Mesenchymal stem cell (in vitro differentiated cells and primary cell): ENCODE measurements at regions not wholly inside any gene's neighbourhood (a gene's known extent, or its start where the extent isn't known, plus 50 kb on each side); places are given as distances from the start of the nearest gene placed in this dataset.
A peak's percentile ranks its signal among the peaks of the same experiment; 100 is the strongest.

Experiments
- DNase-seq: peaks from one replicate; pipeline ENCODE4 v3.0.0-alpha.2; 2013
- H2AFZ ChIP-seq: one replicate; pipeline ENCODE4 v1.6.1; 2013; ENCODE audit warnings: low read depth, mild to moderate bottlenecking, control low read depth, inconsistent platforms, low read length, moderate library complexity
- H2AK5ac ChIP-seq: 2 replicates; pipeline ENCODE4 v1.6.1; 2013; ENCODE audit warnings: low read length, moderate library complexity, mild to moderate bottlenecking, inconsistent platforms; ENCODE audit not compliant: severe bottlenecking
- H2BK120ac ChIP-seq: one replicate; pipeline ENCODE4 v1.6.1; 2013; ENCODE audit warnings: low read depth, mild to moderate bottlenecking, inconsistent platforms, low read length, moderate library complexity
- H2BK12ac ChIP-seq, 2 experiments: one replicate each; pipeline ENCODE4 v1.6.1; 2013; ENCODE audit warnings: inconsistent platforms in 2 of 2, low read length in 2 of 2, mild to moderate bottlenecking in 2 of 2, moderate library complexity in 2 of 2, control low read depth in 1 of 2
- H2BK15ac ChIP-seq: one replicate; pipeline ENCODE4 v1.6.1; 2013; ENCODE audit warnings: mild to moderate bottlenecking, low read depth, inconsistent platforms; ENCODE audit not compliant: poor library complexity, severe bottlenecking
- H2BK5ac ChIP-seq: 2 replicates; pipeline ENCODE4 v1.6.1; 2013; ENCODE audit warnings: low read depth, mild to moderate bottlenecking, low read length, control low read depth, inconsistent platforms; ENCODE audit not compliant: poor library complexity, severe bottlenecking
- H3K14ac ChIP-seq, 2 experiments: one replicate each; pipeline ENCODE4 v1.6.1; 2013; ENCODE audit warnings: inconsistent platforms in 2 of 2, low read length in 2 of 2, control low read depth in 1 of 2, mild to moderate bottlenecking in 1 of 2, moderate library complexity in 1 of 2
- H3K18ac ChIP-seq, 2 experiments: one replicate each; pipeline ENCODE4 v1.6.1; 2013; ENCODE audit warnings: inconsistent platforms in 2 of 2, low read length in 2 of 2, control low read depth in 1 of 2, low read depth in 1 of 2, mild to moderate bottlenecking in 1 of 2
- H3K23ac ChIP-seq, 2 experiments: one replicate each; pipeline ENCODE4 v1.6.1; 2013; ENCODE audit warnings: inconsistent platforms in 2 of 2, low read length in 2 of 2, mild to moderate bottlenecking in 2 of 2, moderate library complexity in 2 of 2, control low read depth in 1 of 2
- H3K27ac ChIP-seq: 2 replicates; pipeline ENCODE4 v1.5.1; 2013; ENCODE audit warnings: mild to moderate bottlenecking, moderate library complexity, low read length, control low read depth, inconsistent platforms; ENCODE audit not compliant: poor library complexity, severe bottlenecking
- H3K27me3 ChIP-seq, 2 experiments: 2 replicates each; pipeline versions ENCODE4 v1.6.1 to v1.7.0; 2013; ENCODE audit warnings: low read length in 2 of 2, mild to moderate bottlenecking in 2 of 2, moderate library complexity in 2 of 2, control low read depth in 1 of 2, inconsistent platforms in 1 of 2; ENCODE audit not compliant: control insufficient read depth in 1 of 2, insufficient read depth in 1 of 2
- H3K36me3 ChIP-seq, 2 experiments: 2 replicates each; pipeline versions ENCODE4 v1.6.1 to v1.7.0; 2013; ENCODE audit warnings: low read length in 2 of 2, control low read depth in 1 of 2, inconsistent platforms in 1 of 2, low read depth in 1 of 2, mild to moderate bottlenecking in 1 of 2; ENCODE audit not compliant: insufficient read depth in 2 of 2, control insufficient read depth in 1 of 2
- H3K4ac ChIP-seq, 2 experiments: one replicate each; pipeline ENCODE4 v1.6.1; 2013; ENCODE audit warnings: inconsistent platforms in 2 of 2, low read length in 2 of 2, mild to moderate bottlenecking in 2 of 2, moderate library complexity in 2 of 2, control low read depth in 1 of 2, low read depth in 1 of 2
- H3K4me1 ChIP-seq: 2 replicates; pipeline ENCODE4 v1.6.1; 2013; ENCODE audit warnings: low read depth, low read length, control low read depth; ENCODE audit not compliant: control insufficient read depth, insufficient read depth
- H3K4me2 ChIP-seq: 2 replicates; pipeline ENCODE4 v1.6.1; 2013; ENCODE audit warnings: low read length, mild to moderate bottlenecking, inconsistent platforms; ENCODE audit not compliant: poor library complexity, severe bottlenecking
- H3K4me3 ChIP-seq, 2 experiments: 2 replicates each; pipeline versions ENCODE4 v1.5.1 to v1.7.0; 2013; ENCODE audit warnings: low read length in 2 of 2, mild to moderate bottlenecking in 2 of 2, control low read depth in 1 of 2, low read depth in 1 of 2; ENCODE audit not compliant: insufficient read depth in 1 of 2
- H3K79me1 ChIP-seq: replicated peaks from 2 replicates; pipeline ENCODE4 v1.6.1; 2013; ENCODE audit warnings: mild to moderate bottlenecking, control low read depth, low read length, inconsistent platforms; ENCODE audit not compliant: poor library complexity, severe bottlenecking
- H3K9ac ChIP-seq: 2 replicates; pipeline ENCODE4 v1.7.0; 2013; ENCODE audit warnings: mild to moderate bottlenecking, low read length, moderate library complexity
- H3K9me3 ChIP-seq: 2 replicates; pipeline ENCODE4 v1.7.0; 2013; ENCODE audit warnings: mild to moderate bottlenecking, low read length; ENCODE audit not compliant: control insufficient read depth
- H4K8ac ChIP-seq: one replicate; pipeline ENCODE4 v1.6.1; 2013; ENCODE audit warnings: inconsistent platforms, mild to moderate bottlenecking, low read length, moderate library complexity
- H4K91ac ChIP-seq: one replicate; pipeline ENCODE4 v1.6.1; 2013; ENCODE audit warnings: mild to moderate bottlenecking, low read length, inconsistent platforms
- WGBS: methylation state at CpG from one replicate; pipeline ENCODE4 v1.1.7; 2013; ENCODE audit warnings: mixed read lengths; 5-methylcytosine and 5-hydroxymethylcytosine counted together

- Histone ChIP-seq H3K4me1 (peaks cover 13% of the 10 kb centered on the region), H3K14ac (no peak overlapping the region), H3K36me3 (no peaks in the 10 kb centered on the region), H3K18ac (peak overlapping the region; percentile 33 to 62), H2BK15ac (no peak overlapping the region), H3K4ac (no peak overlapping the region), H3K9me3 (no peaks in the 10 kb centered on the region), H3K23ac (no peak overlapping the region), H2AK5ac (no peak overlapping the region), H4K8ac (no peak overlapping the region), H2AFZ (no peak overlapping the region), H3K79me1 (no peaks in the 10 kb centered on the region), H4K91ac (no peak overlapping the region), H2BK12ac (no peak overlapping the region), H3K4me2 (no peak overlapping the region), H3K27me3 (peaks cover 0 to 4% of the 10 kb centered on the region in 2 experiments), H2BK5ac (no peak overlapping the region), H3K27ac (no peak overlapping the region), H3K4me3 (no peak overlapping the region), H3K9ac (no peak overlapping the region), H2BK120ac (no peak overlapping the region)
- 85% methylated on average over 8 of the region's 8 CpGs for WGBS
- DNase-seq, result no peak
Observed at GRCh38 chrX:9336456-9336855, 128.4 kb upstream of the TBL1X start.

DNA sequence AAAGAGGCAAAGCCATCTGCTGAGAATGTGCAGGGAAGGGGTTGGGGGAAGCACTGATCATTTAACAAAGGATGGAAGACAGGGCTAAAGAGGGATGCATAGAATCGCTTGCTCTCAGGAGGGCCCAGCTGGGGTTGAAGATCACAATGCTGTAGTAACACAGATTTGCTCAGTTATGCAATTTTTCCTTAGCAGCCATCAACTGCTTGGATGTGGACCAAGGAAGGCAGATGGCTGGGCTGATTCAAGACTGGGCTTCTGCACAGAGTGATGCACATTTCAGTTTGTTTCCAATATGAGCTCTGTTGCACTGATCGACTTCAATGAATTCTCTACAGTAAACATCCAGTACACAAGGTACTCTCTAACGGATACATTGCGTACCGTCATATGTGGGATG, 127.8 kb upstream of the TBL1X start:
- no peak overlapping the region for H3K4me2 ChIP-seq
- no peak overlapping the region for H2BK15ac ChIP-seq
- H3K4me1 ChIP-seq, result peaks cover 13% of the 10 kb centered on the region
- H4K8ac ChIP-seq, result no peak overlapping the region
- H3K14ac ChIP-seq, result no peak overlapping the region
- H4K91ac ChIP-seq, result no peak overlapping the region
- H3K23ac ChIP-seq, result no peak overlapping the region
- peaks cover 0 to 4% of the 10 kb centered on the region in 2 experiments for H3K27me3 ChIP-seq
- no peak overlapping the region for H2BK120ac ChIP-seq
- H3K79me1 ChIP-seq, result no peaks in the 10 kb centered on the region
- WGBS, result 87% methylated on average over 3 of the region's 5 CpGs
- no peak overlapping the region for H3K4me3 ChIP-seq
- H3K18ac ChIP-seq, result peak overlapping the region in 1 of 2 experiments; percentile 48
- H3K4ac ChIP-seq, result no peak overlapping the region
- H3K27ac ChIP-seq, result no peak overlapping the region
- H3K36me3 ChIP-seq, result no peaks in the 10 kb centered on the region
- H2BK12ac ChIP-seq, result no peak overlapping the region
- H2BK5ac ChIP-seq, result no peak overlapping the region
- no peak overlapping the region for H2AFZ ChIP-seq
- no peak overlapping the region for H3K9ac ChIP-seq
- no peak overlapping the region for H2AK5ac ChIP-seq
- peak; percentile 45 for DNase-seq
- no peaks in the 10 kb centered on the region for H3K9me3 ChIP-seq

DNA sequence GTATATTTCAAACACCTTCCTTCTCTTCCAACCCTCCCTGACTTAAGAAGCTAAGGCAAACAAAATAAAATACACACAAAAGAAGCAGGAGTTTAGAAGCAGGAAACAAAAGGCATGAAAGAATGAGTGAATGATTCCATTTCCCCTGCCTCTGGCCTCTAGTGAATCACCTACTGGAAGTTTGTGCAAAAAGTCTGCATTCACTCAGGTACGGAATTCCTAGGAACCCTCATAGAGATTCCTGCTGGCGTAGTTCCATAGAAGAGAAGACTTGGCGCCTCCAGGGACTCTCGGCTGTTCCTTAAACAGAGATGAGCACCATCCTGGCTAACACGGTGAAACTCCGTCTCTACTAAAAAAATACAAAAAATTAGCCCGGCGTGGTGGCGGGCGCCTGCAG, 125.9 kb upstream of the TBL1X start:
- Histone ChIP-seq H2BK120ac (no peak overlapping the region), H3K27ac (no peak overlapping the region), H3K9me3 (no peaks in the 10 kb centered on the region), H3K4me1 (peaks cover 14% of the 10 kb centered on the region), H3K4me2 (no peak overlapping the region), H3K4ac (no peak overlapping the region), H3K23ac (no peak overlapping the region), H3K14ac (no peak overlapping the region), H4K91ac (no peak overlapping the region), H4K8ac (no peak overlapping the region), H3K79me1 (no peaks in the 10 kb centered on the region), H2BK12ac (no peak overlapping the region), H2BK15ac (no peak overlapping the region), H2AFZ (no peak overlapping the region), H3K9ac (no peak overlapping the region), H3K4me3 (no peak overlapping the region), H2AK5ac (no peak overlapping the region), H3K27me3 (no peaks in the 10 kb centered on the region), H3K36me3 (no peaks in the 10 kb centered on the region), H3K18ac (no peak overlapping the region), H2BK5ac (no peak overlapping the region)
- WGBS, result 94% methylated on average over 6 of the region's 10 CpGs
- no peak for DNase-seq

GRCh38 chrX:9339603-9340491, 125.0 kb upstream of the TBL1X start:
- no peak overlapping the region for H3K23ac ChIP-seq
- WGBS, result 50% methylated on average over 12 of the region's 13 CpGs
- peak overlapping the region; percentile 34 to 43 for H3K18ac ChIP-seq
- no peak overlapping the region for H2AFZ ChIP-seq
- no peak overlapping the region for H4K8ac ChIP-seq
- H2AK5ac ChIP-seq, result no peak overlapping the region
- no peaks in the 10 kb centered on the region for H3K79me1 ChIP-seq
- no peaks in the 10 kb centered on the region for H3K9me3 ChIP-seq
- no peak overlapping the region for H4K91ac ChIP-seq
- no peak overlapping the region for H3K4me3 ChIP-seq
- H2BK12ac ChIP-seq, result no peak overlapping the region
- peaks cover 8% of the 10 kb centered on the region for H3K4me1 ChIP-seq
- no peak overlapping the region for H3K4ac ChIP-seq
- H2BK120ac ChIP-seq, result no peak overlapping the region
- no peaks in the 10 kb centered on the region for H3K36me3 ChIP-seq
- no peak overlapping the region for H3K9ac ChIP-seq
- H3K14ac ChIP-seq, result no peak overlapping the region
- H3K4me2 ChIP-seq, result no peak overlapping the region
- peak overlapping the region; percentile 7 for H2BK15ac ChIP-seq
- no peaks in the 10 kb centered on the region for H3K27me3 ChIP-seq
- no peak overlapping the region for H2BK5ac ChIP-seq
- DNase-seq, result peak; percentile 45
- no peak overlapping the region for H3K27ac ChIP-seq
